SK-N-MC (cell line): ENCODE measurements at regions not wholly inside any gene's neighbourhood (a gene's known extent, or its start where the extent isn't known, plus 50 kb on each side); places are given as distances from the start of the nearest gene placed in this dataset.
"Not testable (repeated sequence)": the region's sequence is repeated elsewhere in the genome, so short reads cannot be mapped to it uniquely, and the experiment has no call there.

Experiments used
- EZH2 ChIP-seq: fragments of 200-600 bp; sonication (generic); IDR thresholded peaks from one replicate; pipeline ENCODE4 v1.6.1; 2017; ENCODE audit warnings: antibody characterized with exemption
- FOXP2 ChIP-seq: optimal IDR thresholded peaks from 2 replicates; pipeline ENCODE3; 2011; ENCODE audit warnings: mild to moderate bottlenecking, moderate library complexity; ENCODE audit not compliant: insufficient read depth; ENCODE audit errors: extremely low read length, control extremely low read depth
- POLR2AphosphoS5 ChIP-seq: IDR thresholded peaks from 2 replicates; pipeline ENCODE4 v1.6.1; 2012; ENCODE audit warnings: mild to moderate bottlenecking, low read depth, low read length, borderline replicate concordance

- not testable (repeated sequence) for TF ChIP-seq POLR2AphosphoS5, EZH2, FOXP2
Observed at GRCh38 chr14:71435641-71436040, 496.6 kb upstream of the RGS6 start.
